ENCODE measurements at regions not wholly inside any gene's neighbourhood (a gene's known extent, or its start where the extent isn't known, plus 50 kb on each side); places are given as distances from the start of the nearest gene placed in this dataset.
"Not testable (repeated sequence)": the region's sequence is repeated elsewhere in the genome, so short reads cannot be mapped to it uniquely, and the experiment has no call there.

DNA sequence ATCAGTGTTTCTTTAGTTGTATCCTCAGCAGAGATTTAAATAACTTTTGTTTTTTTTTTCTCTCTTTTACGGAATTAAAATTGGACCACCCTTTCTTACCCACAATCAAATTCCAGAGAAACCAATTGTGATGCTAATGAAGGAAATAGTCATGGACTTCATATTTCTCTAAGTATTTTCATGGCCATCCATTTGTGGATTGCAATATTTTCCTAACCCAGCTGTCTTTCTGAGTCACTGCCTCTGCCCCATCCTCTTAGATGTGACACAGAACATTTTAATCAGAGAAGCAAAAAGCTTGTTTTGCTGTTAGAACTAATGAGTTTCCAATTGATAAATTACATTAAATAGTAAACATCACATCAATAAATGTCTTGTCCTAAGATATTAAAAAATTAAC lies 405.5 kb upstream of the ADGRB3 start:
- no peak for DNase-seq

DNA sequence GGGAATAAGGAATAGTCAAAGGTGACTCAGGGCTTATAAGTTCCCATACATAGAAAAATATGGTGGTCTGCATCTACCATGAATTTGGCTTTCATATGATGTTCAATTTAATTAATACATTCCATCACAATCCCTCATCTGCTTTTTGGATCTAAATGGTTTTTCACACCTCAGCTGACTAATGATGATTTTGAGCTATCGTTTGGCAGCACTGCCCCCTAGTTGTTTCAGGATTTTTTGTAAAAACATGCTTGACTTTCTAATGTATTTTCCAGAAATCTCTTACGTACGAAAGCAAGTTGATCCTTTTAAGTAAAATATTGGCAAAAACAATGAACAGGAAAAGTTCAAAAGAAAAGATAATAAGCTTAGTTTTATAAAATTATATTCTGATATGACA lies 408.6 kb upstream of the ADGRB3 start:
- DNase-seq = peak; percentile 56

DNA sequence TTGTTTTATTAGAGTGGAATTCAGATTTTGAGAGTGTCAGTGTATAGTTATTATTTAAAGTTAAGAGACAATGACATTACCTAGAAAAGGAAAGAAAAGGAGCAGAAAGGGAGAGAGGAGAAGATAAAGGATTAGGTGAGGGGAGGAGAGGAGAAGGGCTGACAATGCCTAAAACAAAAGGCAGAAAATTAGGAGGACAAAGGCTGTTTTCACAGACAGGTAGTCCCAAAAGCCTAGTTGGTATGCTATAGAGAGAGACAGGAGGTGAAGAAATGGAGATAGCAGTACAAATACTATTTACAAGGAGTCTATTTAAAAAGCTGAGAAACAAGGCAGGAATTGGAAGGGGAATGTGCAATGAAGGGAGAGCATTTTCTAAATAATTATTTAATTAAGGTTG lies 409.4 kb upstream of the ADGRB3 start:
- no peak for DNase-seq

- no peak for DNase-seq
Measured at GRCh38 chr6:68211242-68211795, 423.8 kb upstream of the ADGRB3 start.

DNA sequence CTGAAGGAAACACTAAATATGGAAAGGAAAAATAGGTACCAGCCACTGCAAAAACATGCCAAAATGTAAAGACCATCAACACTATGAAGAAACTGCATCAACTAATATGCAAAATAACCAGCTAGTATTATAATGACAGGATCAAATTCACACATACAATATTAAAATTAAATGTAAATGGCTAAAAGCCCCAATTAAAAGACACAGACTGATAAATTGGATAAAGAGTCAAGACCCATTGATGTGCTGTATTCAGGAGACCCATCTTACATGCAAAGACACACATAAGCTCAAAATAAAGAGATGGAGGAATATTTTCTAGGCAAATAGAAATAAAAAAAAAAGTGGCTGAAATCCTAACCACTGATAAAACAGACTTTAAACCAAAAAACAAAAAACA lies 427.5 kb upstream of the ADGRB3 start:
- not testable (repeated sequence) for DNase-seq

DNA sequence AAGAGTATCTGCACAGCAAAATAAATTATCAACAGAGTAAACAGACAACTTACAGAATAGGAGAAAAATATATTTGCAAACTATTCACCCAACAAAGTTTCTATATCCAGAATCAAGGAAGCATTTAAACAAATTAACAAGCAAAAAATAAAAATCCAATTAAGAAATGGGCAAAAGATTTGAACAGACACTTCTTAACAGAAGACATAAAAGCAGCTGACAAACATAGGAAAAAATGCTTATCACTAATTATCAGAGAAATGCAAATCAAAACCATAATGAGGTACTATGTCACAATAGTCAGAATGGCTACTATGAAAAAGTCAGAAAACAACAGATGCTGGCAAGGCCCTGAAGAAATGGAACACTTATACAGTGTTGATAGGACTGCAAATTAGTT lies 434.2 kb upstream of the ADGRB3 start:
- DNase-seq = no peak

DNA sequence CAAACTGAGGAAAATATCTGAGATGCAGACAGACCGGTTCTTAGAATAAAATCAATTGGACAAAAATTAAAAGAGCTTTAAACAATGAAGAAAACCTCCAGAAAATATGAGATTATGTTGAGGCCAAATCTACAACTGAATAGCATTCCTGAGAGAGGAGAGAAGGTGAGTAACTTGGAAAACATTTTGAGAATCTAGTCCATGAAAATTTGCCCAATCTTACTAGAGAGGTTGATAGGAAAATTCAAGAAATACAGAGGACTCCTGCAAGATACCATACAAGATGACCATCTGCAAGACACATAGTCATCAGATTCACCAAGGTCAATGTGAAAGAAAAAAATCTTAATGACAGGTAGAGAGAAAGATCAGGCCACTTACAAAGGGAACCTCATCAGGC lies 437.7 kb upstream of the ADGRB3 start:
- no peak for DNase-seq

GRCh38 chr6:68196645-68197044 lies 438.4 kb upstream of the ADGRB3 start:
- no peak for DNase-seq

DNA sequence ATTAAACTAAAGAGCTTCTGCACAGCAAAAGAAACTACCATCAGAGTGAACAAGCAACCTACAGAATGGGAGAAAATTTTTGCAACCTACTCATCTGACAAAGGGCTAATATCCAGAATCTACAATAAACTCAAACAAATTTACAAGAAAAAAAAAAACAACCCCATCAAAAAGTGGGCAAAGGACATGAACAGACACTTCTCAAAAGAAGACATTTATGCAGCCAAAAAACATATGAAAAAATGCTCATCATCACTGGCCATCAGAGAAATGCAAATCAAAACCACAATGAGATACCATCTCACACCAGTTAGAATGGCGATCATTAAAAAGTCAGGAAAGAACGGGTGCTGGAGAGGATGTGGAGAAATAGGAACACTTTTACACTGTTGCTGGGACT lies 439.3 kb upstream of the ADGRB3 start:
- DNase-seq = not testable (repeated sequence)

- DNase-seq = no peak
Measured at GRCh38 chr6:68194846-68195478, 440.1 kb upstream of the ADGRB3 start.

DNA sequence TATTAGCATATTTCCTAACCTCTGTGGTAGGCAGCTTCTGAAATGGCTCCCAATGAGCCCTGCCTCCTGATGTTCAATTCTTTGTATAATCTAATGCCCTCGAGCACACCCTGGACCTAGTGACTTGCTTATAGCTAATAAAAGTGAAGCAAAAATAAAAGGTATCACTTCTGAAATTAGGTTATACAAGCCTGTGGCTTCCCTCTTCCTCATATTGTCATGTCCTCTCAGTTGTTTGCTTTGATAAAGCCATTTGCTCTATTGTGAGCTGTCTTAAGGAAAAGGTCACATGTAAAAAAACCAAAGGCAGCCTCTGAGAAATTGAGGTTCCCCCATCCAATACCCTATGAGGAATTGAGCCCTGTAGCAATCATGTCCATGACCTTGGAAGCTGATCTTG lies 442.1 kb upstream of the ADGRB3 start:
- DNase-seq = no peak

DNA sequence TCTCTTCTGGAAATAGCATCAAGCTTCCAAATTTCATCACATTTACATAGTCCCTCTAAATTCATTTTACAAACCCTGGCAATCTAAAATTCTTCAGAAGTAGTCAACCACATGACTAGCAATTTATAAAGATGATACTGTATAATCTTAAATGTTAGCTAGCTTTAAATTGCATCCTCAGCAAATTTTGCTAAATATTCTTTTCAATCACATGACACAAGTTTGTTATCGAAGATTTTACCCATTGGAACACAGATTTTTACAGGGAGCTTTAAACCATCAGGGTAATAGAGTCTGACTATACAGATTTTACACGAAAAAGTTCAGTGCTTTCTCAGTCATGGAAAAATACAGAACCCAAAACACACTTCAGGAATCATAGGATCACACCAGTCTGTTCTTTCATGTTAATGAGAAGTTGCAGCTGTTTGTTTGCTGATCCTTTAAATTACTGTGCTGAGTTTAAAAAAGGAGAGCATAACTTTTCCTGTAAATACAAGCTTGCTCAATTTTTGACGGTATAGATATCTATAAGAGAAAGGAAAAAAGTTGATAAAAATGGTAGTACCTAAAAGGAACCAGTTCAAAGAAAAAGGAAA lies 445.8 kb upstream of the ADGRB3 start:
- no peak for DNase-seq

- no peak for DNase-seq
Measured at GRCh38 chr6:68186870-68187269, 448.2 kb upstream of the ADGRB3 start.

GRCh38 chr6:68182386-68182785 lies 452.7 kb upstream of the ADGRB3 start:
- no peak for DNase-seq

DNA sequence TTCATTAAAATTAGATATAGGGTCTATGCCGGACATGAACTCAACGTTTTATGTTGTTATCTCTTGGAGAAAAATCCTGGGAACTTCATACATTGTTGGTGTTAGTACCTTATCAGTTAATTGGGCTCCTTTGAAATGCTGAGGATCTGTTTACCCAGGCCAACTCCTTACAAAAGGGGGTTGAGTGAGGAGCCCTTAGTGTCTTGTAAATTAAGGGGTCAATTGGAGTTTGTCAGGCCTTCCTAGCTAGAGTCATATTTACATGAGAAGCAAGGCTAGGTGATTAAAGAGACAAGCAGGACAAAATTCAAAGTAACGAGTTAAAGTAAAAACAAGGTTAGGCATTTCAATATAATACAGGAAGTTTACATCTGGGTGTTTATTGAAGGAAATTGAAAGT lies 454.1 kb upstream of the ADGRB3 start:
- not testable (repeated sequence) for DNase-seq

- DNase-seq = no peak
Measured at GRCh38 chr6:68173616-68174015, 461.5 kb upstream of the ADGRB3 start.

DNA sequence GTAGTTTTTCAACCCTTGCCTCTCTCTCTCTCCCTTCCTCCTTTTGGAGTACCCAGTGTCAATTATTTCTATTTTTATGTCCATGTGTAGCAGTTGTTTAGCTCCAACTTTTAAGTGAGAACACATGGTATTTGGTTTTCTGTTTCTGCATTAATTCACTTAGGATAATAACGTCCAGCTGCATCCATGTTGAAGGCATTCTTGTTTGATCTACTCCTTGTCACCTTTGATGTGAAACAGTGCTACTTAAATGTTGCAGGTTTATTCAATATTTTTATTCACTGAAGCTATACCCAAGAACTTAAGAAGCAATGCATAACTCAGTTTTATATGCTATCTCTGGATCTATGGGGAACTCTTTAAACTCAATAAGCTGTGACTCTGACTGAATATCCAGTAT lies 465.2 kb upstream of the ADGRB3 start:
- DNase-seq = no peak

- no peak for DNase-seq
Measured at GRCh38 chr6:68167604-68168003, 467.5 kb upstream of the ADGRB3 start.

DNA sequence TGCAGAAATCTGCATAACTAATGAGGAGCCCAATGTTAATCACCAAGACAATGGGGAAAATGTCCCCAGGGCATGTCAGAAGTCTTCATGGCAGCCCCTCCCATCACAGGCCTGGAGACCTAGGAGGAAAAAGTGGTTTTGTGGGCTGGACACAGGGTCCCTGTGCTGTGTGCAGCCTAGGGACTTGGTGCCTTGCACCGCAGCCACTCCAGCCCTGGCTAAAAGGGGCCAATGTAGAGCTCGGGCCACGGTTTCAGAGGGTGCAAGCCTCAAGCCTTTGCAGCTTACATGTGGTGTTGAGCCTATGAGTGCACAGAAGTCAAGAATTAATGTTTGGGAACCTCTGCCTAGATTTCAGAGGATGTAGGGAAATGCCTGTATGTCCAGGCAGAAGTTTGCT lies 474.3 kb upstream of the ADGRB3 start:
- DNase-seq = not testable (repeated sequence)

DNA sequence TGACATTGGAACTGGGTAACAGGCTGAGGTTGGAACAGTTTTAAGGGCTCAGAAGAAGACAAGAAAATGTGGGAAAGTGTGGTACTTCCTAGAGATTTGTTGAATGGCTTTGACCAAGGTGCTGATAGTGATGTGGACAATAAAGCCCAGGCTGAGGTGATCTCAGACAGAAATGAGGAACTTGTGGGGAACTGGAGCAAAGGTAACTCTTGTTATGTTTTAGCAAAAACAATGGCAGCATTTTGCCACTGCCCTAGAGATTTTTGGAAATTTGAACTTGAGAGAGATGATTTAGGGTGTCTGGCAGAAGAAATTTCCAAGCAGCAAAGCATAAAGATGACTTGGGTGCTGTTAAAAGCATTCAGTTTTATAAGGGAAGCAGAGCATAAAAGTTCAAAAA lies 474.7 kb upstream of the ADGRB3 start:
- no peak for DNase-seq

DNA sequence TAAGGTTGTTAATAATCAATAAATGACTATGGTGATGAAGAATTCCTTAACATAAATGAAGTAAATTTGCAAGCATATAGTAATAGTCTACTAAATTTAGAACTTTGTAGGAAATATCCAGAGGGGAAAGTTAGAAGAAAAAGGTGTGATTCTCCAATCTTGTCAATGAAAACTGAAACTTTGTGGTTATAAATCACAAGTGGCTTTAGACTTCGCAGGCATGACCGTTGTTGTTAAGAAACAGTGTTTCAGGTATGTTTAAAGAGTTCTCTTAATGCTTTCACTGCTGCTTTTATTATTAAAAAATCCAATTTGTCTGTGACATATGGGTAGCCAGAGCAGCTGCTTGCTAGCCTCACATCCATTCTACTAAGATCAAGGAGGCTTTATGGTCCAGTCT lies 475.6 kb upstream of the ADGRB3 start:
- DNase-seq = no peak

DNA sequence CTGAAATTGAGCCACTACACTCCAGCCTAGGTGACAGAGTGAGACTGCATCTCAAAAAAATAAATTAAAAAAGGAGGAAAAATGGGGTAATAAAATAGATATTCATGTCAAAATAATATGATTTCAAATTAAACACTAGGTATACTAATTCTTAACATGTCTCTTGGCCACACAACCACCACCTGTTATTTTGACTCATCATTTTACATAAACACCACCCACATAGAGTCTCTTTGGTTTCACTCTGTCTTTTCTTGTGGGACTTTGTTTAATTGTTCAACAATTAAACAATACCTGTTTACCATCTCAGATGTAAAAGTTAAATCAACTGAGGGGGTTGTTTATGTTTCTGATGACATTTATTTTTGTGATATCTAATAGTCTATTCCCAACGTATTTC lies 476.8 kb upstream of the ADGRB3 start:
- no peak for DNase-seq

DNA sequence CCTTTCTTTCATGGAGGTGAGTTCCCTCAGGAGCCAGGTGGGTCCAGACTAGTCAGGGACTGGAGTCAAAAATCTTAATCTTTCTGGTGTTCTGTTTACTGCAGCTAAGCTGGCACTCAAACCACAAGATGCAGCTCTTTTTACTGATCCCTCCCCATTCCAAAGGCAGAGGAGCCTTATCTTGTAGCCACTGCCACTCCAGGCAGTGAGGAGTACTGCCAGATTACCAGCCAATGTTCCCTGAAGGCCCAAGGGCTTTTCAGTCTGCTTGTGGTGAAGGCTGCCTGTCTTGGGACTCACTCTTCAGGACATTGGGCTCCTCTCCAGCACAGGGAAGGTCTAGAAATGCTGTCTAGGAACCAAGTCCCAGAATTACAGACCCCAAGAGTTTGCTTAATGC lies 490.4 kb upstream of the ADGRB3 start:
- no peak for DNase-seq

- no peak for DNase-seq
Measured at GRCh38 chr6:68141190-68141589, 493.9 kb upstream of the ADGRB3 start.

DNA sequence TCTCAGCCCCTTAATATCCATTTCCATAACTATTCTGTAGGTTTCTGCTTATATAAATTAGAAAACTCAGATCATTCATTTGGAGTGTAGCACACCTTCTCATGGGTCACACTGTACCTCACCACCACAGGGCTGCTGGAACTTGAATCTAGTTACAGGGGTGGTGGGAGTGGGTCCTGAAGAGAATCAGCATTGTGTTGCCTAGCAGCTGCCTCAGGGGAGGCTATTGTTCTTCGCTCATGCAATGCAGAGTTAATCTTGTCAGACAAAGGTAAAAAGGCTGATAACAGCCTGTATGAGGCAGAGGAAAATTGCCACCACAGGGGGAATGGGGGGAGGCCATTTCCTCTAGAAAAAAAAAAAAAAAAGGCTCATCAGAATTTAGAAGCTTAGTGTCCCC lies 496.0 kb upstream of the ADGRB3 start:
- DNase-seq = peak; percentile 78
